ENCODE measurements at regions not wholly inside any gene's neighbourhood (a gene's known extent, or its start where the extent isn't known, plus 50 kb on each side); places are given as distances from the start of the nearest gene placed in this dataset.

DNA sequence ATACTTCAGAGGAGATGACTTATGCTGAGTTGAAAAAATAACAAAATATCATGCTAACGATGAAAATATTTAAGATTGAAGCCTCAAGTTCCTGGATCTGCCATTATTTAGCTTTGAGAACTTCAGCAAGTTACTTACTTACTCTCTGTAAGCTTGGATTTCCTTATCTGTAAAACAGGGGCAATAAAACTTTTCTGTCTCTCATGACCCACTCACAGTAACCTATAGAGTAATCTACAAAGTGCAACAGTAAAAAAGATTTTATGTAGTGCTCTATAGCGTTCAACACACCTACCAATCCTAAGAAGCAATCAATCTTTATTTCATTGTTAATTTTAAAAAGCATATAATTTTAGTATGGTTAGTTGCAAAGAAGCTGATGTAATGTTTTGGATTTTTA lies 478.6 kb downstream of the ZIC1 start:
- TF ChIP-seq SIN3A (IDR thresholded peaks at IDR 0.05; ENCODE audit: borderline replicate concordance, insufficient read depth, low read depth, low read length) = no peak
- TF ChIP-seq POLR2AphosphoS5 (IDR thresholded peaks at IDR 0.05; ENCODE audit: low read depth, low read length) = no peak
- TF ChIP-seq, protein P1, sequence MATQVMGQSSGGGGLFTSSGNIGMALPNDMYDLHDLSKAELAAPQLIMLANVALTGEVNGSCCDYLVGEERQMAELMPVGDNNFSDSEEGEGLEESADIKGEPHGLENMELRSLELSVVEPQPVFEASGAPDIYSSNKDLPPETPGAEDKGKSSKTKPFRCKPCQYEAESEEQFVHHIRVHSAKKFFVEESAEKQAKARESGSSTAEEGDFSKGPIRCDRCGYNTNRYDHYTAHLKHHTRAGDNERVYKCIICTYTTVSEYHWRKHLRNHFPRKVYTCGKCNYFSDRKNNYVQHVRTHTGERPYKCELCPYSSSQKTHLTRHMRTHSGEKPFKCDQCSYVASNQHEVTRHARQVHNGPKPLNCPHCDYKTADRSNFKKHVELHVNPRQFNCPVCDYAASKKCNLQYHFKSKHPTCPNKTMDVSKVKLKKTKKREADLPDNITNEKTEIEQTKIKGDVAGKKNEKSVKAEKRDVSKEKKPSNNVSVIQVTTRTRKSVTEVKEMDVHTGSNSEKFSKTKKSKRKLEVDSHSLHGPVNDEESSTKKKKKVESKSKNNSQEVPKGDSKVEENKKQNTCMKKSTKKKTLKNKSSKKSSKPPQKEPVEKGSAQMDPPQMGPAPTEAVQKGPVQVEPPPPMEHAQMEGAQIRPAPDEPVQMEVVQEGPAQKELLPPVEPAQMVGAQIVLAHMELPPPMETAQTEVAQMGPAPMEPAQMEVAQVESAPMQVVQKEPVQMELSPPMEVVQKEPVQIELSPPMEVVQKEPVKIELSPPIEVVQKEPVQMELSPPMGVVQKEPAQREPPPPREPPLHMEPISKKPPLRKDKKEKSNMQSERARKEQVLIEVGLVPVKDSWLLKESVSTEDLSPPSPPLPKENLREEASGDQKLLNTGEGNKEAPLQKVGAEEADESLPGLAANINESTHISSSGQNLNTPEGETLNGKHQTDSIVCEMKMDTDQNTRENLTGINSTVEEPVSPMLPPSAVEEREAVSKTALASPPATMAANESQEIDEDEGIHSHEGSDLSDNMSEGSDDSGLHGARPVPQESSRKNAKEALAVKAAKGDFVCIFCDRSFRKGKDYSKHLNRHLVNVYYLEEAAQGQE (IDR thresholded peaks at IDR 0.05; ENCODE audit: insufficient read depth in 1 of 2, low read depth in 2 of 2, low read length in 1 of 2) = no peak
- TF ChIP-seq, protein P2, sequence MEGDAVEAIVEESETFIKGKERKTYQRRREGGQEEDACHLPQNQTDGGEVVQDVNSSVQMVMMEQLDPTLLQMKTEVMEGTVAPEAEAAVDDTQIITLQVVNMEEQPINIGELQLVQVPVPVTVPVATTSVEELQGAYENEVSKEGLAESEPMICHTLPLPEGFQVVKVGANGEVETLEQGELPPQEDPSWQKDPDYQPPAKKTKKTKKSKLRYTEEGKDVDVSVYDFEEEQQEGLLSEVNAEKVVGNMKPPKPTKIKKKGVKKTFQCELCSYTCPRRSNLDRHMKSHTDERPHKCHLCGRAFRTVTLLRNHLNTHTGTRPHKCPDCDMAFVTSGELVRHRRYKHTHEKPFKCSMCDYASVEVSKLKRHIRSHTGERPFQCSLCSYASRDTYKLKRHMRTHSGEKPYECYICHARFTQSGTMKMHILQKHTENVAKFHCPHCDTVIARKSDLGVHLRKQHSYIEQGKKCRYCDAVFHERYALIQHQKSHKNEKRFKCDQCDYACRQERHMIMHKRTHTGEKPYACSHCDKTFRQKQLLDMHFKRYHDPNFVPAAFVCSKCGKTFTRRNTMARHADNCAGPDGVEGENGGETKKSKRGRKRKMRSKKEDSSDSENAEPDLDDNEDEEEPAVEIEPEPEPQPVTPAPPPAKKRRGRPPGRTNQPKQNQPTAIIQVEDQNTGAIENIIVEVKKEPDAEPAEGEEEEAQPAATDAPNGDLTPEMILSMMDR (IDR thresholded peaks at IDR 0.05) = no peak
- TF ChIP-seq TCF7L2 (IDR thresholded peaks at IDR 0.05; ENCODE audit: low read depth, low read length) = no peak
- ChIA-PET CTCF (no interaction called here), POLR2A (no interaction called here)
- Histone ChIP-seq H3K27me3 (ENCODE audit: control insufficient read depth, insufficient read depth, low read length) (no peaks in the 10 kb centered on the region), H3K27ac (ENCODE audit: low read length) (no peak overlapping the region), H3K9me3 (ENCODE audit: control insufficient read depth, insufficient read depth, low read depth, low read length) (no peaks in the 10 kb centered on the region), H3K36me3 (ENCODE audit: control insufficient read depth, insufficient read depth, low read length) (no peaks in the 10 kb centered on the region), H3K4me1 (ENCODE audit: control insufficient read depth, insufficient read depth, low read length) (no peaks in the 10 kb centered on the region), H3K4me3 (ENCODE audit: low read depth in 2 of 2, low read length in 2 of 2) (no peak overlapping the region)
- BruUV-seq (replicated peaks) = no TSS peak
- intact Hi-C loops (cut with micrococcal nuclease; ENCODE audit: unreplicated experiment) = no loop called here
- DNase-seq (ENCODE audit: low read depth, low spot score) (no peak), ATAC-seq (no peak)
- in situ Hi-C loops (cut with HindIII; ENCODE audit: low pct_unique_long_range_greater_than_20kb, low sequenced_read_pairs) = no loop called here

DNA sequence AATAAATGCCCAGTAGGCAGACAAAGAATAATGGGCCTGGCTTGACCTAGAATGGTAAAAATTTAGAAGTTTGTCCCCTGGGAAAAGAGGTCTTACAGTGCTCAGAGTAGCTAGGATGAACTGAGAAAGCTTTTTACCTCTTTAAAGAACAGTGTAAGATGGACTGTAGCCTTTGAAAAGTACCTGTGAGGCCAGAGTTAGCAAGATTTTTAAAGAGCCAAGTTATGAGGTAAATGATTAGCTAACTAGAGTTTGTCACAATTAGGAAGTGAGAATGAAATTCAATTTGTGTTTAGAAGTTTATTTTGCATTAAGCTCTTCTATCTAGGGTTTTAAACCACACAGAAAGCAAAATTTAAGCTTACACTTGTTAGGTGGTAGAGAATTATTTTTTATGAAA lies 480.9 kb downstream of the ZIC1 start:
- in situ Hi-C loops (cut with HindIII; ENCODE audit: low pct_unique_long_range_greater_than_20kb, low sequenced_read_pairs) = no loop called here
- TF ChIP-seq SIN3A (IDR thresholded peaks at IDR 0.05; ENCODE audit: borderline replicate concordance, insufficient read depth, low read depth, low read length) (no peak), TCF7L2 (IDR thresholded peaks at IDR 0.05; ENCODE audit: low read depth, low read length) (no peak), POLR2AphosphoS5 (IDR thresholded peaks at IDR 0.05; ENCODE audit: low read depth, low read length) (no peak)
- TF ChIP-seq, protein P1 (IDR thresholded peaks at IDR 0.05; ENCODE audit: insufficient read depth in 1 of 2, low read depth in 2 of 2, low read length in 1 of 2) = no peak
- TF ChIP-seq, protein P2 (IDR thresholded peaks at IDR 0.05) = no peak
- H3K36me3 ChIP-seq (ENCODE audit: control insufficient read depth, insufficient read depth, low read length) = no peaks in the 10 kb centered on the region
- ChIA-PET POLR2A (no interaction called here), CTCF (no interaction called here)
- H3K9me3 ChIP-seq (ENCODE audit: control insufficient read depth, insufficient read depth, low read depth, low read length) = no peaks in the 10 kb centered on the region
- DNase-seq (ENCODE audit: low read depth, low spot score) (no peak), ATAC-seq (no peak)
- H3K27ac ChIP-seq (ENCODE audit: low read length) = no peak overlapping the region
- no peaks in the 10 kb centered on the region for H3K27me3 ChIP-seq (ENCODE audit: control insufficient read depth, insufficient read depth, low read length)
- no TSS peak for BruUV-seq (replicated peaks)
- H3K4me1 ChIP-seq (ENCODE audit: control insufficient read depth, insufficient read depth, low read length) = no peaks in the 10 kb centered on the region
- H3K4me3 ChIP-seq (ENCODE audit: low read depth in 2 of 2, low read length in 2 of 2) = no peak overlapping the region
- intact Hi-C loops (cut with micrococcal nuclease; ENCODE audit: unreplicated experiment) = no loop called here

All from Panc1 (cell line).